GM21360 (cell line): ENCODE measurements at regions not wholly inside any gene's neighbourhood (a gene's known extent, or its start where the extent isn't known, plus 50 kb on each side); places are given as distances from the start of the nearest gene placed in this dataset.

Experiments
- ATAC-seq: cut with Tn5 transposase; IDR thresholded peaks from one replicate; pipeline ENCODE4 v1.9.1; 2021; ENCODE audit warnings: mild to moderate bottlenecking, moderate library complexity; ENCODE audit not compliant: unreplicated experiment

GRCh38 chr15:26477044-26477443 is 295.8 kb downstream of the GABRB3 start:
- no peak for ATAC-seq

DNA sequence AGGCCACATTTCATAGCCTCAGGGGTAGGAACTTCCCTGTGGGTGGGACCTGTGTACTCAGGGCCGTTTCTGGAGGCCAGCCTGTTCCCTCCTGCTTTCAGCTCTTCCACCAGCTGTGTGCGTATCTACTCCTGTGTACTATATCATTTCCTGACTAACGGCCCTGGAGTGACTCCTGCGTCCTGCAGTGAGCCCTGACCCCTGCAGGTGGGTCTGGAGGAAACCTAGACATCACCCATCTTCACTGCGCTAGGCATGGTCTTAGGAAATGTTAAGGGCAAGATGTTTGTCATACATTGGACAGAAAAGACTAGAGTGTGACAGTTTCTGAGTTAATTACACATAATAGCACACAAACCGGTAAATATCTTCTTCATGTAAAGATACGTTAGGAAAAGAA is 297.3 kb downstream of the GABRB3 start:
- ATAC-seq: no peak

GRCh38 chr15:26472661-26473060 is 300.2 kb downstream of the GABRB3 start:
- no peak for ATAC-seq

DNA sequence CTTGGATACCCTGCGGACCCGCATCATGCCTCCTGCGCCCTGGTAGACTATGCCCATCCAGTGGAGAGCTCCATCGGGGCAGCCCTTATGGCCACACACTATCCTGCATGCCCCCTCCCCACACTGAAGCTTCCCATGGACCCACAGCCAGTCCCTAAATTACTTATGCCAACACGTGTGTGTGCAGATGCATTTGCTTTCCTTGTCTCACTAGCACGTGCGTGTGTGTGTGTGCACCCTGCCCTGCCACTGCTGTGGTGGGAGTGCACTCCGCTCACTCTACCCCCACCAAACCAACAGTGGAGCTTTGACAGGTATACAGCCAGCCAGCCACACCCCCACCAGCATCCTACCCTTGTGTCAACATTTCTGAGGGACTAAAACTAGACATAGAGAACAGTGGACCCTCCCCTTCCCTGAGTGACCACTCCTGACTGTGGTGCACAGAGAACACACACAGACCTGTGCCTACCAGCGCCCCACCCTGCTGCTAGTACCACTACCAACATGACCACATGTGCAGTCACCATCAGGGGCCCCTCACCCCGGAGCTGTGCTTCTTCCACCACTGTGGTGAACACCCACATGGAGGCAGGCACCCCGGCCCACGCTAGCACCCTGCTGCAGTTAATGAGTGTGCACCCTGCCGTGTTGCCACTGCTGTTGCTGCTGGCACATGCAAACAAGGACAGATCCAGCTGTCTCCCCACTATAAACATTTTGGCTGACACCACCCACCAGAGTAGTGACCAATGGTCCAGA is 310.8 kb downstream of the GABRB3 start:
- no peak for ATAC-seq

DNA sequence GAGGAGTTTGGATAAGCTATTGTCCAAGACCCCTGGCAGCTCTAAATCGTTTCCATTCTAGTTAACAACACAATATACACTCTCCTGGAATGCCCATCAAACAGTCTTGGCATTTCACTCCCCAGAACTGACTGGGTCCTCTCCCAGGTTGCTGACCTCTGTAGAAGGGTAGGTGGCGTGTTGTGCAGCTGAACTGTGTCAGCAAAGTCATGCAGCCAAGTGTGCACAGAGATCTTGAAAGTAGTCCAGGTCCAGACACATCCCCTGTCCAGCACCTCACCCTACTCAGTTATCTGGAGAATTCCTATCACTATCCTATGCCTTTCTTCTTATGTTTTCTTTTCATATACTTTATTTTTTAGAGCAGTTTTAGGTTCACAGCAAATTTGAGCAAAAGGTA is 312.7 kb downstream of the GABRB3 start:
- no peak for ATAC-seq

DNA sequence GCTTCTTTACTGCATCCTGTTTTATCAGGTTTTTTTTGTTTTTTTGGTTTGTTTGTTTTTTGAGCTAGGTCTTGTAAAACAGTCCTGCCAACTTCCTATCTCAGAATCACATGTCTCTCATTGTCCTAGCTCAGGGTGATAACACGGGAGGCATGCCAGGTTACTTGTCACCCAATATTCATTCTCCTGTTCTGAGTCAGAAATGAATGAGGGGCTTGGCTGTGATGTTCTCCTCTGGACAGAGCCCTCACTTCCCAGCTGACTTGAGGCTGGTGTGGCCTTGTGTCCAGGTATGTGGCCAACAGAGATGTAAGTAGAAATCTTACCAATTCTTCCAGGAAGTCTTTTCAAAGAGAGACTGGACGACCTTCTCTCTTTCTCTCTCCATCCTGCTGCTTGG is 317.0 kb downstream of the GABRB3 start:
- no peak for ATAC-seq

- ATAC-seq: no peak
These were observed 319.0 kb downstream of the GABRB3 start for GRCh38 chr15:26453914-26454313.

GRCh38 chr15:26451995-26452394 is 320.9 kb downstream of the GABRB3 start:
- no peak for ATAC-seq

- ATAC-seq: no peak
These were observed 323.6 kb downstream of the GABRB3 start for GRCh38 chr15:26449291-26449690.

GRCh38 chr15:26443321-26443720 is 329.5 kb downstream of the GABRB3 start:
- ATAC-seq: no peak

- no peak for ATAC-seq
These were observed 330.2 kb downstream of the GABRB3 start for GRCh38 chr15:26442680-26443079.

DNA sequence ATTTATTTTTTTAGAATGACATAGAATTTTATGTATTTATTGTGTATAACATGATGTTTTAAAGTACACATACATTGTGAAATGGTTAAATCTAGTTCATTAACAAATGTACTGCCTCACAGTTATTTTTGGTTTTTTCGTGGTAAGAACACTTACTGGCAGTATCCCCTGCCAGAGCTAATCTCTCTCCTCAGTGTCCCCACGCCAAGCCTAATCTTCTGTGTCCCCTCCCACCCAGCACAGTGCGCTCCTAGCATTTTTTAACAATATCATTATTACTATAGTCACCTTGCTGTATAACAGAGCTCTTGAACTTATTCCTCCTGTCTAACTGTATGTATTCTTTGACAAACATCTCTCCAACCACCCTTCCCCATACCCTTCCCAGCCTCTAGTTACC is 333.2 kb downstream of the GABRB3 start:
- no peak for ATAC-seq

DNA sequence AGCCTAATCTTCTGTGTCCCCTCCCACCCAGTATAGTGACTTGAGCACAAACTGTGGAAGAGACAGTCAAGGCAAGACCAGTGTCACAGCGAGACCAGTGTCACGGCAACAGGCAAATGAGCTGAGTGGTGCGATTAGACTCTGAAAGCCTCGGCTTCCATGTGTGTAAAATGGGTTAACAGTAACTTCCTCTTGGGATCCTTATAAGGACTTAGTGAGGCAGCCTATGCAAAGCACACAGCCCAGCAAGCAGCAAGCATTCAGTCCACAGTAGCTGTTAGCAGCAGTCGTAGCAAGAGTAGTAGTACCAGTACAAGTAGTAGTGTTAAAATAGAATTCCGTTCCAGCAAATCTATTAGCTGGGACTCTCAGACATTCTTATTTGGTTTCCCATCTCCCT is 334.1 kb downstream of the GABRB3 start:
- ATAC-seq: no peak

DNA sequence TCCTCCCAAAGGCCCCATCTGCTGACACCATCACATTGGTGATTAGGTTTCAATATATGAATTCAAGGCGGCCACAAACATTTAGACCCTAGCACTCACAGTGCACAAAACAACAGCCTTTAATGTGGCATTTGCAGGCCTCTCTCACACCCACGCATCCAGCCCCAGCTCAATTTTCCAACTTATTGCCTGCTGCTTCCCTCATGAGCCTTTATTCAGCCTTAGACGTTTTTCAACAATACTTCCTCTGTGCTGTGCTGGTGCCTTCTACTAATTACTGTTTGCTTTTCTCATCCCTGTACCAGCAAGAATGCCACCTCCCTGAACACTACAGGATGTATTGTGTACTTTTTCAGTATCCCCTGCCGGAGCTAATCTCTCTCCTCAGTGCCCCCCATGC is 334.6 kb downstream of the GABRB3 start:
- ATAC-seq: no peak

DNA sequence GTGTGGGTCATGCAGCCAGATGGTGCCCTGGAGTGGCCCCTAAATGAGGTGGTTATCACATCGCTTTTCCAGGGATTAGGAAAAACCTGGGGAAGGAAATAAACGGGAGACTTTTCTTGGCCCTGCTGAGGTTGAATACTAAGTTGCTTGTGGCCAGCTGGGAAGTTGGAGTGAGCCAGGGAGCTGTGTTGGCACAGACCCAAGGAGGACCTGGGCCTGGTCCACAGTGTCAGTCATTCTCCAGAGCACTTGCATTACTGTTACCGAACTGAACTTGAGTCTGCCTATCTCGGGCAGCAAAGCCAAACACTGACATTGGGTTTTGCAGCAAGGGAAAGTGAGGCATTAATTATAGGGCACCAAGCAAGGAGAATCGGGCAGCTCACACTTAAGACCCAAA is 339.0 kb downstream of the GABRB3 start:
- ATAC-seq: no peak

GRCh38 chr15:26433060-26433459 is 339.8 kb downstream of the GABRB3 start:
- no peak for ATAC-seq

DNA sequence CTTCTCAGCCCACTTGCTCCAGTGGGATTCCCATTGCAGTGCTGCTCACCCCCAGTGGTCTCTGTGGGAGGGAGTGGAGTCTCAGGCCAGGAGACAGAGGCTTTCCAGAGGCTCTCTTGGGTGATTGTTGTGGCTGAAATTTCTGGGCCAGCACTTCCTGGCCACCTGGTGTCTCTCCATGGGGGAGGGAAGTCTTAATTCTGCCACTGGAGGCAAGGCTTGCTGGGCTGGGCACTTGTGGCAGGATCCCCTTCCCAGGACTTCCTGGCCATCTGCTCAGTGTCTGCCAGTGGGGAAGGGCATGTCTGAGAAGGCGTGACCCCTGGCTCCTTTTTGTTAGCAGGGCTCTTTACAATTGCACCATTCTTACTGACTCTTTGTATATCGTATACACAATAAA is 351.8 kb downstream of the GABRB3 start:
- no peak for ATAC-seq

DNA sequence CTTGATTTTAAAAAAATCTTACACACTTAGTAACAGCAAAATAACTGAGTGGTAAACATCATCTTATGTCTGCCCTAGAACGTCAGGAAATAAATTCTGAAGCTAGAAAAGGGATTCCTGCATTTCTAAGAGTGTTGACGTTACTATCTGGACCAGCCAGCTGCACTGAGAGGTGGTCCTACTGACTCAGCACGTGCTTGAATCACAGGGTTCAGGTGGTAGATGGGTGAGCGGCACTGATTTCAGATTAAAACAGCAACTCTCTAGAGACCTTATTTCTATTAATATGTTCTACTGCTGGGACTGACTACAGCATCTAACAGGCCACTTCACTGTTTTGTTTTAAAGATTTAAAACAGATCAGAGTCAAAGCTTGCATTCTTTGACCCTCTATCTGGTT is 377.2 kb downstream of the GABRB3 start:
- no peak for ATAC-seq

DNA sequence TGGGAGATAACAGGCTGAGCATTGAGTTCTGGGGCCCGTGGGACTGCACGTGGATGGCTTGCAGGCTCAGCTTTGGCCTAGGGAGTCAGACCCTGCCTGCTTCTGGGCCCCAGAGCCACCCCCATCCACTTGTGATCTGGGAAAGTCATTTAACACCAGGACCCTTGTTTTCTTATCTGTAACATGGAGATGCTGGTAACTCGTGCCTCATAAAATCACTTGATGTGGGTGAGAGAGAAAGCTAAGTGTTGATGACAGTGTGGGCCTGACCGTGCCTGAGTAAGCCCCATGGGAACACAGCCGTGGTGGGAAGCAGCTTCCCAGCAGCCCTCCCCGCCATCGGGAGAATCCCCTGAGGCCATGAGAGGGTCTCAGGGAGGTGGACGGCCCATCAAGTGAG is 378.1 kb downstream of the GABRB3 start:
- ATAC-seq: no peak

DNA sequence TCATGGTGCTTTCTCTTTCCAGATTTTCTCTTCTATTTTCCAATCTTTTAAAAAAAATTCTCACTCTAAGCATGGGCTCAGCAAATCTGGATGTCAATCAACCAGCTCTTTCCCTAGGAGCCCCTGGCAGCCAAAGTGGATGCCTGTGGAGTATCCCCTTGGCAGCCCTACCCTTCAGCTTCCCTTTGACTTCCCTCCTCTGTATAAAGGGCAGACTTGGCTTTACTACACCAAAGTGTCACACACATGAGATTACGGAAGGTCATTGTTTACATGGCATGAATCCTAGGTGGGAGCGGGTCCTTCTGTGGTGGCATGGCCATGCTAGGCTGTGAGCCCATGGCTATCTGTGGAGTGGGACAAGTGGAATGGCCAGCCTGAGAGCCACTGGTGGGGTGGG is 379.9 kb downstream of the GABRB3 start:
- ATAC-seq: no peak

GRCh38 chr15:26391567-26392194 is 381.2 kb downstream of the GABRB3 start:
- no peak for ATAC-seq

- ATAC-seq: no peak
These were observed 390.3 kb downstream of the GABRB3 start for GRCh38 chr15:26382444-26383072.
